ENCODE measurements at regions not wholly inside any gene's neighbourhood (a gene's known extent, or its start where the extent isn't known, plus 50 kb on each side); places are given as distances from the start of the nearest gene placed in this dataset.

- no peak overlapping the region for H3K4me3 ChIP-seq
- no peak overlapping the region for H3K4me2 ChIP-seq
- no TSS peak for BruUV-seq (replicated peaks)
- intact Hi-C loops (cut with micrococcal nuclease; ENCODE audit: unreplicated experiment) = no loop called here
- H3K9me3 ChIP-seq (ENCODE audit: insufficient read depth, low read depth) = no peaks in the 10 kb centered on the region
- H3K36me3 ChIP-seq (ENCODE audit: low read depth) = no peaks in the 10 kb centered on the region
- H3K4me1 ChIP-seq (replicated peaks; ENCODE audit: insufficient read depth) = no peaks in the 10 kb centered on the region
- no peaks in the 10 kb centered on the region for H3K79me2 ChIP-seq (ENCODE audit: low read depth)
- no peaks in the 10 kb centered on the region for H3K27me3 ChIP-seq (ENCODE audit: insufficient read depth, low read depth)
- CTCF ChIA-PET = no interaction called here
- DNase-seq = no peak
- no peaks in the 10 kb centered on the region for H3K9me2 ChIP-seq (ENCODE audit: insufficient read depth)
- no peak overlapping the region for H3K27ac ChIP-seq
- H3F3A ChIP-seq (ENCODE audit: insufficient read depth, low read depth) = no peaks in the 10 kb centered on the region
- POLR2A ChIA-PET (ENCODE audit: unreplicated experiment) = no interaction called here
- TF ChIP-seq CTCF (conservative IDR thresholded peaks at IDR 0.05) = no peak
- TF ChIP-seq EZH2 (IDR thresholded peaks at IDR 0.05; ENCODE audit: low read depth) = no peak
- no peak overlapping the region for H2AFZ ChIP-seq
- H4K20me1 ChIP-seq (ENCODE audit: insufficient read depth) = no peaks in the 10 kb centered on the region
Observed at GRCh38 chr6:49145280-49145679, 317.8 kb downstream of the MMUT start.

GRCh38 chr6:49142421-49143151, 320.5 kb downstream of the MMUT start:
- Histone ChIP-seq H3K27me3 (ENCODE audit: insufficient read depth, low read depth) (no peaks in the 10 kb centered on the region), H3K79me2 (ENCODE audit: low read depth) (no peaks in the 10 kb centered on the region), H2AFZ (peak overlapping the region; percentile 55; the same call in 1 of the 2 replicates), H3K9me3 (ENCODE audit: insufficient read depth, low read depth) (no peaks in the 10 kb centered on the region), H3K4me3 (no peak overlapping the region), H3K36me3 (ENCODE audit: low read depth) (no peaks in the 10 kb centered on the region), H3K27ac (no peak overlapping the region), H3K4me2 (no peak overlapping the region), H3F3A (ENCODE audit: insufficient read depth, low read depth) (no peaks in the 10 kb centered on the region), H3K9me2 (ENCODE audit: insufficient read depth) (no peaks in the 10 kb centered on the region), H4K20me1 (ENCODE audit: insufficient read depth) (no peaks in the 10 kb centered on the region), H3K4me1 (replicated peaks; ENCODE audit: insufficient read depth) (no peaks in the 10 kb centered on the region)
- intact Hi-C loops (cut with micrococcal nuclease; ENCODE audit: unreplicated experiment) = no loop called here
- DNase-seq = no peak
- POLR2A ChIA-PET (ENCODE audit: unreplicated experiment) = no interaction called here
- CTCF ChIA-PET = no interaction called here
- TF ChIP-seq EZH2 (IDR thresholded peaks at IDR 0.05; ENCODE audit: low read depth) = no peak
- TF ChIP-seq CTCF (conservative IDR thresholded peaks at IDR 0.05) = no peak
- BruUV-seq (replicated peaks) = no TSS peak

- H3K27me3 ChIP-seq (ENCODE audit: insufficient read depth, low read depth) = no peaks in the 10 kb centered on the region
- H3K36me3 ChIP-seq (ENCODE audit: low read depth) = no peaks in the 10 kb centered on the region
- peak overlapping the region; percentile 40 for H2AFZ ChIP-seq
- H3K4me2 ChIP-seq = no peak overlapping the region
- TF ChIP-seq EZH2 (IDR thresholded peaks at IDR 0.05; ENCODE audit: low read depth) (no peak), CTCF (conservative IDR thresholded peaks at IDR 0.05) (no peak)
- no peak overlapping the region for H3K27ac ChIP-seq
- CTCF ChIA-PET = no interaction called here
- no peaks in the 10 kb centered on the region for H3K9me3 ChIP-seq (ENCODE audit: insufficient read depth, low read depth)
- POLR2A ChIA-PET (ENCODE audit: unreplicated experiment) = no interaction called here
- H3K79me2 ChIP-seq (ENCODE audit: low read depth) = no peaks in the 10 kb centered on the region
- intact Hi-C loops (cut with micrococcal nuclease; ENCODE audit: unreplicated experiment) = no loop called here
- BruUV-seq (replicated peaks) = no TSS peak
- no peaks in the 10 kb centered on the region; the same call in 1 of the 2 replicates for H3K4me1 ChIP-seq (replicated peaks; ENCODE audit: insufficient read depth)
- no peaks in the 10 kb centered on the region for H4K20me1 ChIP-seq (ENCODE audit: insufficient read depth)
- H3K4me3 ChIP-seq = no peak overlapping the region
- no peak for DNase-seq
- no peaks in the 10 kb centered on the region for H3F3A ChIP-seq (ENCODE audit: insufficient read depth, low read depth)
- H3K9me2 ChIP-seq (ENCODE audit: insufficient read depth) = no peaks in the 10 kb centered on the region
Observed at GRCh38 chr6:49121970-49122369, 341.1 kb downstream of the MMUT start.

All from PC-9 (cell line).